Panc1 (cell line): ENCODE measurements at regions not wholly inside any gene's neighbourhood (a gene's known extent, or its start where the extent isn't known, plus 50 kb on each side); places are given as distances from the start of the nearest gene placed in this dataset.

Experiments
- POLR2AphosphoS5 ChIP-seq: IDR thresholded peaks from 2 replicates; pipeline ENCODE4 v1.6.1; 2012; ENCODE audit warnings: mild to moderate bottlenecking, low read depth, low read length, moderate library complexity
- SIN3A ChIP-seq: IDR thresholded peaks from 2 replicates; pipeline ENCODE4 v1.6.1; 2012; ENCODE audit warnings: low read depth, mild to moderate bottlenecking, low read length, moderate library complexity, borderline replicate concordance; ENCODE audit not compliant: insufficient read depth
- TCF7L2 ChIP-seq: IDR thresholded peaks from 2 replicates; pipeline ENCODE4 v1.6.1; 2011; ENCODE audit warnings: mild to moderate bottlenecking, low read depth, low read length, inconsistent platforms
- TF ChIP-seq, protein P1 (sequence below): fragments of 450-650 bp; IDR thresholded peaks from 2 replicates; pipeline ENCODE4 v1.5.1; 2017; ENCODE audit warnings: mild to moderate bottlenecking

DNA sequence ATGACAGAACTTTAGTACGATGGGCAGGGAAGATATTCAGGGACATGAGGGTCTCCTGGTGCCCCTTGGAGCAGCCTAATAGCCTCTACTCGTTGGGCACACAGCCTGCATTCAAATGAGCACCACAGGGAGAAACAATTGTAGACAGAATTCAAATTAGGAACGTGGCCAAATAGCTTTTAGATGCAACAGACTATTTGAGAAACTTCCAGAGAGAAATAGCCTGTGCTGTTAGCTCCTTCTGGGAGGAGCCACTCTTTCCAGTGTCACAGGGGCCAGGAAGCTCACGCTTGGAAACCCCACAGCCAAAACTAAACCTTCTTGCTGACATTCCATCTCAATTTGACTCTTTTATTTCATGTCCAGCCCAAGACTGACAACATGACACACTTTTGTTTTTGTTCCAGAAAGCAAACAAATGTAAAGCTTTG, 114.5 kb downstream of the RPAP3 start:
- TF ChIP-seq, protein P1, sequence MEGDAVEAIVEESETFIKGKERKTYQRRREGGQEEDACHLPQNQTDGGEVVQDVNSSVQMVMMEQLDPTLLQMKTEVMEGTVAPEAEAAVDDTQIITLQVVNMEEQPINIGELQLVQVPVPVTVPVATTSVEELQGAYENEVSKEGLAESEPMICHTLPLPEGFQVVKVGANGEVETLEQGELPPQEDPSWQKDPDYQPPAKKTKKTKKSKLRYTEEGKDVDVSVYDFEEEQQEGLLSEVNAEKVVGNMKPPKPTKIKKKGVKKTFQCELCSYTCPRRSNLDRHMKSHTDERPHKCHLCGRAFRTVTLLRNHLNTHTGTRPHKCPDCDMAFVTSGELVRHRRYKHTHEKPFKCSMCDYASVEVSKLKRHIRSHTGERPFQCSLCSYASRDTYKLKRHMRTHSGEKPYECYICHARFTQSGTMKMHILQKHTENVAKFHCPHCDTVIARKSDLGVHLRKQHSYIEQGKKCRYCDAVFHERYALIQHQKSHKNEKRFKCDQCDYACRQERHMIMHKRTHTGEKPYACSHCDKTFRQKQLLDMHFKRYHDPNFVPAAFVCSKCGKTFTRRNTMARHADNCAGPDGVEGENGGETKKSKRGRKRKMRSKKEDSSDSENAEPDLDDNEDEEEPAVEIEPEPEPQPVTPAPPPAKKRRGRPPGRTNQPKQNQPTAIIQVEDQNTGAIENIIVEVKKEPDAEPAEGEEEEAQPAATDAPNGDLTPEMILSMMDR, result no peak
- no peak for TF ChIP-seq POLR2AphosphoS5
- TF ChIP-seq TCF7L2, result no peak
- no peak for TF ChIP-seq SIN3A
